ENCODE measurements at regions not wholly inside any gene's neighbourhood (a gene's known extent, or its start where the extent isn't known, plus 50 kb on each side); places are given as distances from the start of the nearest gene placed in this dataset.

DNA sequence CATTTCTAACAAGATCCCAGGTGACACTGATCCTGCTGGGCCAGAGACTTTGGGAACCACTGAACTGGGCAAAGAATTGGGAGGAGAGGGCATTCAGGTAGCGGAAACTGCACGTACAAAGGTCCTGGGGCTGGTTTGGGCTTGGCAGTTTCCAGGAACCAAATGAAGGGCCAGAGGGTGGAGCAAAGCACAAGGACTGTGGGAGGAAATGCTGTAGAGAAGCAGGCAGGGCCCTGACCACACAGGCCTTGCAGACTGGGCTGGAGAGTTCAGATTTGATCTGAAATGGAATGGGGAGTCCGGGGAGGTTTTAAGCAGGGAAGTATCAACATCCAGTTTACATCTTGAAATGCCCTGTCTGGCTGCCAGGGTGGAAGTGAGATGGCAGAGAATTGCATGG lies 195.1 kb downstream of the PHETA1 start:
- TF ChIP-seq TAF1 (IDR thresholded peaks at IDR 0.05; ENCODE audit: low read depth) (no peak), SMC3 (conservative IDR thresholded peaks at IDR 0.05; ENCODE audit: poor library complexity) (no peak), POLR2AphosphoS5 (IDR thresholded peaks at IDR 0.05) (no peak), EP300 (conservative IDR thresholded peaks at IDR 0.05; ENCODE audit: poor library complexity, severe bottlenecking) (no peak), MXI1 (conservative IDR thresholded peaks at IDR 0.05; ENCODE audit: poor library complexity, severe bottlenecking) (no peak), EZH2 (IDR thresholded peaks at IDR 0.05; ENCODE audit: borderline replicate concordance, insufficient read depth, low read length, poor library complexity, severe bottlenecking) (no peak), RAD21 (conservative IDR thresholded peaks at IDR 0.05) (no peak)
- TF ChIP-seq, protein P1, sequence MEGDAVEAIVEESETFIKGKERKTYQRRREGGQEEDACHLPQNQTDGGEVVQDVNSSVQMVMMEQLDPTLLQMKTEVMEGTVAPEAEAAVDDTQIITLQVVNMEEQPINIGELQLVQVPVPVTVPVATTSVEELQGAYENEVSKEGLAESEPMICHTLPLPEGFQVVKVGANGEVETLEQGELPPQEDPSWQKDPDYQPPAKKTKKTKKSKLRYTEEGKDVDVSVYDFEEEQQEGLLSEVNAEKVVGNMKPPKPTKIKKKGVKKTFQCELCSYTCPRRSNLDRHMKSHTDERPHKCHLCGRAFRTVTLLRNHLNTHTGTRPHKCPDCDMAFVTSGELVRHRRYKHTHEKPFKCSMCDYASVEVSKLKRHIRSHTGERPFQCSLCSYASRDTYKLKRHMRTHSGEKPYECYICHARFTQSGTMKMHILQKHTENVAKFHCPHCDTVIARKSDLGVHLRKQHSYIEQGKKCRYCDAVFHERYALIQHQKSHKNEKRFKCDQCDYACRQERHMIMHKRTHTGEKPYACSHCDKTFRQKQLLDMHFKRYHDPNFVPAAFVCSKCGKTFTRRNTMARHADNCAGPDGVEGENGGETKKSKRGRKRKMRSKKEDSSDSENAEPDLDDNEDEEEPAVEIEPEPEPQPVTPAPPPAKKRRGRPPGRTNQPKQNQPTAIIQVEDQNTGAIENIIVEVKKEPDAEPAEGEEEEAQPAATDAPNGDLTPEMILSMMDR (IDR thresholded peaks at IDR 0.05; ENCODE audit: poor library complexity, severe bottlenecking), result no peak
